ENCODE measurements at regions not wholly inside any gene's neighbourhood (a gene's known extent, or its start where the extent isn't known, plus 50 kb on each side); places are given as distances from the start of the nearest gene placed in this dataset.

DNA sequence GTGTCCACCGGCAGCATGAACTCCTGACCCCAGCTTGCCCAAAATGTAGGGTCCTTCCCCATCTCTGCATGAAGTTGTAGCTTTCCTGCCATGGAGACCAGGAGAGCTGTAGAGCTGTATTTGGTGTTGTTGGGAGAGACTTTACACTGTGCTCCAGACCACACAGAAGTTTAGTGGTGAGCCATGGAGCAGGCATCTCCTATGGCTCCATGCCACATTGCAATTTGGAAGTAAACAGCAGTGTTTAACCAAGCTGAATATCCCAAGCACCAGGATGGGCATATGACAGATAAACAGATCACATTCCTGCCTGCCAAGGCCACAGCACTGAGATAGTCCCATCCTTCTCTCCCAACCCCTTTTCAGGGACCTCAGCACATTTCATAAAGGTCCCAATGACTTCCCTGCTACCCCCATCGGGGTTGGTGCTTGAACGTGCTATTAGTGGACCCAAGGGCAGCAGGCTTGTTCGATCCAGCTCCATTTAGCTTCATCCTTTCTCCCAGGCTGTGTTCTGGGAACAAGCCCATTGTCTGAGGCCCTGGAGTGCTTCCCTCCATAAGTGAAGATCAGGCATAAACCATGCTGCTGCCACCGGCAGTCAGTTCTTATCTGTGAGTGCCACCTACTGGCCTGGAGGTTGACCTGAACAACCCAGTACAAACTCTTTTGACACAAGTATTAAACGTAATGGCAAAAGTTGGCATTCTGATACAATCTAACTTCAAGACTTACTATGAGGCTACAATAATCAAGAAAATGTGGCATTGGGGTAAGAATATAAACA is 172.3 kb upstream of the ATXN7L3B start:
- Histone ChIP-seq H3K79me2 (replicated peaks; ENCODE audit: insufficient read depth, low read length) (no peaks in the 10 kb centered on the region), H3K27me3 (ENCODE audit: insufficient read depth, low read depth, low read length) (no peaks in the 10 kb centered on the region), H3K4me3 (ENCODE audit: low read length) (no peak overlapping the region), H3K9ac (ENCODE audit: low read length) (no peak overlapping the region), H3K9me2 (ENCODE audit: insufficient read depth, low read length) (no peaks in the 10 kb centered on the region), H3K27ac (ENCODE audit: low read length) (no peak overlapping the region), H3K36me3 (ENCODE audit: insufficient read depth, low read length) (no peaks in the 10 kb centered on the region), H4K20me1 (ENCODE audit: insufficient read depth) (no peaks in the 10 kb centered on the region), H3K9me3 (ENCODE audit: low read length) (no peaks in the 10 kb centered on the region), H3K4me2 (ENCODE audit: low read length) (no peak overlapping the region), H2AFZ (ENCODE audit: low read depth, low read length) (no peak overlapping the region), H3F3A (ENCODE audit: insufficient read depth, low read length, poor library complexity, severe bottlenecking) (no peaks in the 10 kb centered on the region)
- TF ChIP-seq POLR2AphosphoS5 (IDR thresholded peaks at IDR 0.05) (no peak), MXI1 (conservative IDR thresholded peaks at IDR 0.05; ENCODE audit: poor library complexity, severe bottlenecking) (no peak), EP300 (conservative IDR thresholded peaks at IDR 0.05; ENCODE audit: poor library complexity, severe bottlenecking) (no peak), SMC3 (conservative IDR thresholded peaks at IDR 0.05; ENCODE audit: poor library complexity) (peak; percentile 73), REST (IDR thresholded peaks at IDR 0.05; ENCODE audit: borderline replicate concordance) (no peak), EZH2 (IDR thresholded peaks at IDR 0.05; ENCODE audit: borderline replicate concordance, insufficient read depth, low read length, poor library complexity, severe bottlenecking) (no peak), TAF1 (IDR thresholded peaks at IDR 0.05; ENCODE audit: low read depth) (no peak), RAD21 (conservative IDR thresholded peaks at IDR 0.05) (peak; percentile 76)
- TF ChIP-seq, protein P1, sequence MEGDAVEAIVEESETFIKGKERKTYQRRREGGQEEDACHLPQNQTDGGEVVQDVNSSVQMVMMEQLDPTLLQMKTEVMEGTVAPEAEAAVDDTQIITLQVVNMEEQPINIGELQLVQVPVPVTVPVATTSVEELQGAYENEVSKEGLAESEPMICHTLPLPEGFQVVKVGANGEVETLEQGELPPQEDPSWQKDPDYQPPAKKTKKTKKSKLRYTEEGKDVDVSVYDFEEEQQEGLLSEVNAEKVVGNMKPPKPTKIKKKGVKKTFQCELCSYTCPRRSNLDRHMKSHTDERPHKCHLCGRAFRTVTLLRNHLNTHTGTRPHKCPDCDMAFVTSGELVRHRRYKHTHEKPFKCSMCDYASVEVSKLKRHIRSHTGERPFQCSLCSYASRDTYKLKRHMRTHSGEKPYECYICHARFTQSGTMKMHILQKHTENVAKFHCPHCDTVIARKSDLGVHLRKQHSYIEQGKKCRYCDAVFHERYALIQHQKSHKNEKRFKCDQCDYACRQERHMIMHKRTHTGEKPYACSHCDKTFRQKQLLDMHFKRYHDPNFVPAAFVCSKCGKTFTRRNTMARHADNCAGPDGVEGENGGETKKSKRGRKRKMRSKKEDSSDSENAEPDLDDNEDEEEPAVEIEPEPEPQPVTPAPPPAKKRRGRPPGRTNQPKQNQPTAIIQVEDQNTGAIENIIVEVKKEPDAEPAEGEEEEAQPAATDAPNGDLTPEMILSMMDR (IDR thresholded peaks at IDR 0.05; ENCODE audit: poor library complexity, severe bottlenecking) = peak; percentile 65

- H4K20me1 ChIP-seq (ENCODE audit: insufficient read depth) = no peaks in the 10 kb centered on the region
- H3K27ac ChIP-seq (ENCODE audit: low read length) = no peak overlapping the region
- H3K9me2 ChIP-seq (ENCODE audit: insufficient read depth, low read length) = no peaks in the 10 kb centered on the region
- H3K9ac ChIP-seq (ENCODE audit: low read length) = no peak overlapping the region
- H3F3A ChIP-seq (ENCODE audit: insufficient read depth, low read length, poor library complexity, severe bottlenecking) = no peaks in the 10 kb centered on the region
- H3K4me2 ChIP-seq (ENCODE audit: low read length) = no peak overlapping the region
- no peak for TF ChIP-seq EZH2 (IDR thresholded peaks at IDR 0.05; ENCODE audit: borderline replicate concordance, insufficient read depth, low read length, poor library complexity, severe bottlenecking)
- no peak for TF ChIP-seq POLR2AphosphoS5 (IDR thresholded peaks at IDR 0.05)
- no peak for TF ChIP-seq MXI1 (conservative IDR thresholded peaks at IDR 0.05; ENCODE audit: poor library complexity, severe bottlenecking)
- TF ChIP-seq, protein P1 (IDR thresholded peaks at IDR 0.05; ENCODE audit: poor library complexity, severe bottlenecking) = no peak
- TF ChIP-seq EP300 (conservative IDR thresholded peaks at IDR 0.05; ENCODE audit: poor library complexity, severe bottlenecking) = no peak
- no peak for TF ChIP-seq REST (IDR thresholded peaks at IDR 0.05; ENCODE audit: borderline replicate concordance)
- TF ChIP-seq TAF1 (IDR thresholded peaks at IDR 0.05; ENCODE audit: low read depth) = no peak
- TF ChIP-seq RAD21 (conservative IDR thresholded peaks at IDR 0.05) = no peak
- TF ChIP-seq SMC3 (conservative IDR thresholded peaks at IDR 0.05; ENCODE audit: poor library complexity) = no peak
- H3K79me2 ChIP-seq (replicated peaks; ENCODE audit: insufficient read depth, low read length) = no peaks in the 10 kb centered on the region
- no peak overlapping the region for H3K4me3 ChIP-seq (ENCODE audit: low read length)
- no peaks in the 10 kb centered on the region for H3K27me3 ChIP-seq (ENCODE audit: insufficient read depth, low read depth, low read length)
- no peaks in the 10 kb centered on the region for H3K36me3 ChIP-seq (ENCODE audit: insufficient read depth, low read length)
- H3K9me3 ChIP-seq (ENCODE audit: low read length) = no peaks in the 10 kb centered on the region
- H2AFZ ChIP-seq (ENCODE audit: low read depth, low read length) = no peak overlapping the region
Measured at GRCh38 chr12:74370608-74371216, 166.9 kb upstream of the ATXN7L3B start.

Data from neural cell (in vitro differentiated cells).